ENCODE measurements at regions not wholly inside any gene's neighbourhood (a gene's known extent, or its start where the extent isn't known, plus 50 kb on each side); places are given as distances from the start of the nearest gene placed in this dataset.
"Not testable (repeated sequence)": the region's sequence is repeated elsewhere in the genome, so short reads cannot be mapped to it uniquely, and the experiment has no call there.

GRCh38 chr16:87119748-87120147, 197.4 kb downstream of the C16orf95 start:
- no peak for FAIRE-seq

DNA sequence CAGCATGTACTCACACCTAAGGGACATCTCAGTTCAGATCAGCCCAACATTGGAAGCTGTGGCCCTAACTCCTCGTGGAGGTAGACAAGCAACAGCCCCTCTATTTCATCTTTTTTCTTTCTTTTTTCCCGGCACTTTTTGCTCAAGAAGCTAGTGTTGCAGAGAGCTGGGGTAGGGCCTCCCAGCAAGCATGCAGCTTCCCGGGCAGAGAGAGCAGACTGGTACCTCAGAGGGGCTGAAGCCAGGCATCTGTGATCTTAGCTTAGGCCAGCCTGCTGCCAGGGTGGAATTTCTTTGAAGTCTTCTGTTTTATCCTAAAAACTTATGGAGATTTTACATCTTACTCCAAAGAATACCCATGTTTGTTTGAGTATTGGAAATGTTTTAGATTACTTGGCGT, 195.4 kb downstream of the C16orf95 start:
- no peak for FAIRE-seq

- FAIRE-seq: no peak
These were observed 193.7 kb downstream of the C16orf95 start for GRCh38 chr16:87123356-87124001.

- not testable (repeated sequence) for FAIRE-seq
These were observed 192.8 kb downstream of the C16orf95 start for GRCh38 chr16:87124405-87124804.

- FAIRE-seq: no peak
These were observed 191.7 kb downstream of the C16orf95 start for GRCh38 chr16:87125206-87126155.

- FAIRE-seq: no peak
These were observed 190.7 kb downstream of the C16orf95 start for GRCh38 chr16:87126403-87127025.

GRCh38 chr16:87127061-87127765, 190.0 kb downstream of the C16orf95 start:
- no peak for FAIRE-seq

DNA sequence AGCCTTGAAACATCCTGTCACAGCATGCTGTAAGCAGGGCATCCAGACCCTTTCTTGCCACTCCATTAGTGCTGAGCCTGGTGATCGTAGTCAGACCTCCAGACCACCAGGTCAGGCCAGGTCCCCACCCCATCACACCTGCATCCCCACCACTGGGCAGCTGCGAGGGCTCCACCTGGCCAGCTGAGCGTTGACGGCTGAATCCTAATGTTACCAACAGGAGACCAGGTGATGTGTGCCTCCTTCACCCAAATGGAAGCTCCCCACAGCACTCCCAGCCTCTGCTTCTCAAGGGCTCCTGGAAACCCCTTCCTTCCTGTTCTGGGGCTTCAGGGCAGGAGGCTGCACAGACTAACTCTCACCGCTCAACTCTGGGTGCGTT, 189.4 kb downstream of the C16orf95 start:
- FAIRE-seq: no peak

DNA sequence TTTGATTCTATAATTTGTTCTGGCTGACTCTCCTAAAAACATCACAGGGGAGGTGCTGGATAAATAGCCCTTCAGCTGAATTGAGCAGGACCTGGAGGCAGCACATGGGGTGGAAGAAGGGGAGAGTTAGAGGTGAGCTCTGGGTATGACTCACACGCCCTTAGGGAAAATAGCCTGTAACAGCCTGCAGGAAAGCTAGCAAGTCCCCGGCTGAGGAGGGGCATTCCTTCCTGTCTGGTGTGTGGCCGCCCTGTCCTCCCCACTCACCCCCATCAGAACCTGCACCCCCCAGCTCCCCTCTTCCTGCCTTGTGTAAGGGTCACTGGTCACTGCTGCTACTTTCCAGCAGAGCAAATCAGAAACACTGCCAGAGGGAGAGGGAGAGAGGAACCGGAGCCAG, 187.4 kb downstream of the C16orf95 start:
- FAIRE-seq: no peak

- FAIRE-seq: no peak
These were observed 185.9 kb downstream of the C16orf95 start for GRCh38 chr16:87131061-87131995.

GRCh38 chr16:87131996-87132345, 185.2 kb downstream of the C16orf95 start:
- no peak for FAIRE-seq

DNA sequence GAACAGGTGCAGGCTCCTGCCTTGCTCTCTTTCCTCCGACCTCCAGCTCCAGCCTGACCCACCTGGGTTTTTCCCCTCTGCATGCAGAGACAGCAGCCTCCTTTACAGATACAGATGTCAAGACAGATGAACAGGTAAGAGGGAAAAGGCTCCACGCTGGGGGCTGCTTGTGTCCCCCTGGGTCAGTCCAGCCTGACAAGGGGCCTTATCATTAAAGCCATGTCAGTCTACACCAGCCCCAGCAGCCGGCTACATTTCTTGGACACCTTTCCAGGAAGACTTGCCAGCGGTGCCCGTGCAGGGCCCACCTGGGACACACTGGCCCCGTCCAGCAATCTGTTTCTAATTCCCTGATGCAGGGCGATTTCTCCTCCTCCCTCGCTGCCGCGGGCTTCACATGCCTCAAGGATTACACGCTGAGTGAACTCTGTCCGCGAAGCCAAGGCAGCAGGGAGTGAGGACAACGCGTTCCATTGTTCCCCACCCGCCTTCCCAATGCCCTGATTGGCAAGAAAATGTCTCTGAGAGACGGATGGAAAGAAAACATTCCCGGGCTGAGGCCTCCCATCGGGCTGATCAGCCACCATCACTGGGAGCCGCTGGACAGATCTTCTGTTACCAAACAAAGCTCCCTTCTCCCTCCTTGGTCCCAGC, 184.7 kb downstream of the C16orf95 start:
- no peak for FAIRE-seq

- no peak for FAIRE-seq
These were observed 183.9 kb downstream of the C16orf95 start for GRCh38 chr16:87133112-87133850.

DNA sequence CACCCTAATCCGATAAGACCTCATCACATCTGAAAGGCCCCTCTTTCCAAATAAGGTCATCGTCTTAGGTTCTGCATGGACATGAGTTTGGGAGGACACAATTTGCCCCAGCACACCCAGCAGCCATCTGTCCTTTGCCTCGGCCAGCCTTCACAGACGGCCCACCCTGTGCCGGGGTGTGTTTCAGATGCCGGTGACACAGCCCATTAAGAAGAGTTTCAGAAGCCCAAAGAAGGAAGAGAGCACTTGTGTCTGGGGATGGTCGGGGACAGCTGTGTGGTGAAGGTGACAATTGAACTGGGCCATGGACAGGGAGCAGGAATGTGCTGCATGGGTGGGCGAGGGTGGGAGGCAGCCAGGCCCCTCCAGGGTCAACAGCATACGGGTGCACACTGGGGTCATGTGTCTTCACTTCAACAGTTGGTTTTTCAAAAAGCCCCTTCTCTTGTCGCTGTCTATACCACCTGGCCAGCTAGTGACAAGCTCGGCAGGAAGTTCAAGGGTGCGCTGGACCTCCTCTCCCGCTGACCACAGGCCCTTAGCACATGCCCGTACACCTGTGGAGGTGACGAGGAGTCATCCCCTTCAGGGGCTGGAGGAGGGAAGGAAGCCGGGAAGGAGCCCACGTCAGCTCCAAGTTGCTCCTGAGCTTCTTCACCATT, 183.1 kb downstream of the C16orf95 start:
- FAIRE-seq: no peak

GRCh38 chr16:87134628-87134995, 182.6 kb downstream of the C16orf95 start:
- FAIRE-seq: no peak

- FAIRE-seq: no peak
These were observed 181.8 kb downstream of the C16orf95 start for GRCh38 chr16:87135246-87136030.

- no peak for FAIRE-seq
These were observed 178.9 kb downstream of the C16orf95 start for GRCh38 chr16:87138316-87138715.

- no peak for FAIRE-seq
These were observed 178.4 kb downstream of the C16orf95 start for GRCh38 chr16:87138738-87139267.

All from colon (tissue), 2 donors.